ENCODE measurements at regions not wholly inside any gene's neighbourhood (a gene's known extent, or its start where the extent isn't known, plus 50 kb on each side); places are given as distances from the start of the nearest gene placed in this dataset.

DNA sequence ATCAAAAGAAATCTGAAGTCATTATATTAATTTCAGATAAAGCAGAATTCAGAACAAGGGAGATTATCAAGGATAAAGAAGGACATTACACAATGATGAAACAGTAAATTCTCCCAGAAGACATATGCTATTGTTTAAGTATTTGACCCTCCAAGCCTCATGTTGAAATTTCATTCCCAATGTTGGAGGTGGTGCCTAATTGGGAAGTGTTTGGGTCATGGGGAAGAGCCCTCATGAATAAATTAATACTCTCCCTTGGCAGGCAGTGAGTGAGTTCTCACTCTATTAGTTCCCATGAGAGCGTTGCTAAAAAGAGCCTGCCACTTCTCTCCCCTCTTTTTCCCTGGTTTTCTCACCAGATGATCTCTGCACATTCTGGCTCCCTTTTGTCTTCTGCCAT, 249.9 kb upstream of the GRIA3 start:
- H3K4me1 ChIP-seq (ENCODE audit: low read length): no peaks in the 10 kb centered on the region
- no peak overlapping the region for H3K27ac ChIP-seq (ENCODE audit: low read length)
- no peaks in the 10 kb centered on the region for H3K27me3 ChIP-seq (ENCODE audit: low read depth, low read length)
- H3K9me3 ChIP-seq (ENCODE audit: insufficient read depth, low read length): no peaks in the 10 kb centered on the region
- H4K20me1 ChIP-seq (ENCODE audit: insufficient read depth, low read length): no peaks in the 10 kb centered on the region
- H3K4me2 ChIP-seq (ENCODE audit: low read length): no peak overlapping the region
- no peak overlapping the region for H3K4me3 ChIP-seq (ENCODE audit: low read length)
- no peak for TF ChIP-seq EZH2phosphoT487 (IDR thresholded peaks at IDR 0.05; ENCODE audit: low read depth)
- TF ChIP-seq, protein P1, sequence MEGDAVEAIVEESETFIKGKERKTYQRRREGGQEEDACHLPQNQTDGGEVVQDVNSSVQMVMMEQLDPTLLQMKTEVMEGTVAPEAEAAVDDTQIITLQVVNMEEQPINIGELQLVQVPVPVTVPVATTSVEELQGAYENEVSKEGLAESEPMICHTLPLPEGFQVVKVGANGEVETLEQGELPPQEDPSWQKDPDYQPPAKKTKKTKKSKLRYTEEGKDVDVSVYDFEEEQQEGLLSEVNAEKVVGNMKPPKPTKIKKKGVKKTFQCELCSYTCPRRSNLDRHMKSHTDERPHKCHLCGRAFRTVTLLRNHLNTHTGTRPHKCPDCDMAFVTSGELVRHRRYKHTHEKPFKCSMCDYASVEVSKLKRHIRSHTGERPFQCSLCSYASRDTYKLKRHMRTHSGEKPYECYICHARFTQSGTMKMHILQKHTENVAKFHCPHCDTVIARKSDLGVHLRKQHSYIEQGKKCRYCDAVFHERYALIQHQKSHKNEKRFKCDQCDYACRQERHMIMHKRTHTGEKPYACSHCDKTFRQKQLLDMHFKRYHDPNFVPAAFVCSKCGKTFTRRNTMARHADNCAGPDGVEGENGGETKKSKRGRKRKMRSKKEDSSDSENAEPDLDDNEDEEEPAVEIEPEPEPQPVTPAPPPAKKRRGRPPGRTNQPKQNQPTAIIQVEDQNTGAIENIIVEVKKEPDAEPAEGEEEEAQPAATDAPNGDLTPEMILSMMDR (IDR thresholded peaks at IDR 0.05; ENCODE audit: low read depth, low read length): no peak
- H2AFZ ChIP-seq (ENCODE audit: low read depth, low read length): no peak overlapping the region
- H3K79me2 ChIP-seq (ENCODE audit: low read length): no peaks in the 10 kb centered on the region
- H3K36me3 ChIP-seq (replicated peaks; ENCODE audit: low read depth, low read length): no peaks in the 10 kb centered on the region
- no peak overlapping the region for H3K9ac ChIP-seq (ENCODE audit: low read length)

DNA sequence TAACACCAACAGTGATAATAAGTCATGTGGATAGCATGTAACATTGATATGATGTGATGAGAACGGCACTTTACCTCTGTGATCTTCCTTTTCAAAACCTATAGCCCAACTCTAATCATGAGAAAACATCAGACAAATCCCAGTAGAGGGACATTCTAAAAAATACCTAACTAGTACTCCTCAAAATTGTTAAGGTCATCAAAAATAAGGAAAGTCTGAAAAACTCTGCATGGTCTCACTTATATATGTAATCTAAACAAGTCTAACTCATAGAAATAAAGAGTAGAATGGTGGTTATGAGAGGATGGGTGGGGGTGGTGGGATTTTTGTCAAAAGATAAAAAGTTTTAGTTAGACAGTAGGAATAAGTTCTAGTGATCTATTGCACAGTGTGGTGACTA, 243.9 kb upstream of the GRIA3 start:
- Histone ChIP-seq H3K79me2 (ENCODE audit: low read length) (no peaks in the 10 kb centered on the region), H3K27ac (ENCODE audit: low read length) (no peak overlapping the region), H3K4me1 (ENCODE audit: low read length) (no peaks in the 10 kb centered on the region), H3K4me3 (ENCODE audit: low read length) (no peak overlapping the region), H3K9me3 (ENCODE audit: insufficient read depth, low read length) (no peaks in the 10 kb centered on the region), H3K27me3 (ENCODE audit: low read depth, low read length) (no peaks in the 10 kb centered on the region), H2AFZ (ENCODE audit: low read depth, low read length) (no peak overlapping the region), H3K36me3 (replicated peaks; ENCODE audit: low read depth, low read length) (no peaks in the 10 kb centered on the region), H3K4me2 (ENCODE audit: low read length) (no peak overlapping the region), H3K9ac (ENCODE audit: low read length) (no peak overlapping the region), H4K20me1 (ENCODE audit: insufficient read depth, low read length) (no peaks in the 10 kb centered on the region)
- TF ChIP-seq EZH2phosphoT487 (IDR thresholded peaks at IDR 0.05; ENCODE audit: low read depth): no peak
- TF ChIP-seq, protein P1 (IDR thresholded peaks at IDR 0.05; ENCODE audit: low read depth, low read length): no peak

DNA sequence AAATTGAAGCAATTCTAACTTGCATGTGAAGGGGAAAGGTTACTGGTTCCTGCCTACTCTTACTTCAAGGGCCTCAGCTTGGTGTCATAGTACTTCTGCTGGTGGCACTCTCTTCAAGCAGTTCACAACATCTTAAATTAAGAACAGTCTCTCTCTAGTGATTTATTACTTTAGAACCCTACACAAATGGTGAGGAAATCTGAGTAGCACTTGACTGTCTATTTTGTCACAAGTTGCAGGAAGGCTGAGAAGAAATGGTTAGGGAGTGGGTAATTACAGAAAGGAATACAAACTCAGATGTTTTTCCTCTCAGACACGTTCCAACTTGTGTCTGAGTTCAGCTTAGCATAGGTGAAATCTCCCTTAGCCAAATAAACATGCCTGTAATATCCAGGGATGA, 242.3 kb upstream of the GRIA3 start:
- no peak overlapping the region for H2AFZ ChIP-seq (ENCODE audit: low read depth, low read length)
- H3K27me3 ChIP-seq (ENCODE audit: low read depth, low read length): no peaks in the 10 kb centered on the region
- no peak overlapping the region for H3K4me2 ChIP-seq (ENCODE audit: low read length)
- no peaks in the 10 kb centered on the region for H3K79me2 ChIP-seq (ENCODE audit: low read length)
- no peaks in the 10 kb centered on the region for H4K20me1 ChIP-seq (ENCODE audit: insufficient read depth, low read length)
- no peaks in the 10 kb centered on the region for H3K4me1 ChIP-seq (ENCODE audit: low read length)
- TF ChIP-seq, protein P1 (IDR thresholded peaks at IDR 0.05; ENCODE audit: low read depth, low read length): no peak
- TF ChIP-seq EZH2phosphoT487 (IDR thresholded peaks at IDR 0.05; ENCODE audit: low read depth): no peak
- no peak overlapping the region for H3K9ac ChIP-seq (ENCODE audit: low read length)
- H3K27ac ChIP-seq (ENCODE audit: low read length): no peak overlapping the region
- no peaks in the 10 kb centered on the region for H3K36me3 ChIP-seq (replicated peaks; ENCODE audit: low read depth, low read length)
- no peaks in the 10 kb centered on the region for H3K9me3 ChIP-seq (ENCODE audit: insufficient read depth, low read length)
- no peak overlapping the region for H3K4me3 ChIP-seq (ENCODE audit: low read length)

DNA sequence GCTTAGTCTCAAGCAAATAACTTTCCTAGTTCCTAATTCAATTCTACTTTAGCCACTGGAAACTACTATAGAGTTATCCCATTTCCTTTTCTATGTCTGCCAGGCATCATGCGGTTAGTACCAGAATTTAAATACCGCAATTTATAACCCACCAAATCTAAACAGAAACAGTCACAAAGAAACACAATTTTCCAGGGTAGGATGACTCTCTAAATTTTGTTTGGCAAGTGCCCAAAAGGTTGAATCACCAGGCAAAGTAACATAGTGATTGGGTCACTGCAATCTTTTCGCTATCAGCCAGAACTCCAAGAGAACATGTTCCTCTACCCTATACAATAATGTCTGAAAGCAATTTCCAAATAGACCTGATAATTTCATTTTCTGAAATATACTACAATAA, 240.2 kb upstream of the GRIA3 start:
- Histone ChIP-seq H3K36me3 (replicated peaks; ENCODE audit: low read depth, low read length) (no peaks in the 10 kb centered on the region), H3K4me1 (ENCODE audit: low read length) (no peaks in the 10 kb centered on the region)

More for the DNA sequence above, 240.2 kb upstream of the GRIA3 start:
- Histone ChIP-seq H3K9ac (ENCODE audit: low read length) (no peak overlapping the region), H3K4me3 (ENCODE audit: low read length) (no peak overlapping the region), H2AFZ (ENCODE audit: low read depth, low read length) (no peak overlapping the region), H3K4me2 (ENCODE audit: low read length) (no peak overlapping the region), H3K27me3 (ENCODE audit: low read depth, low read length) (no peaks in the 10 kb centered on the region), H3K27ac (ENCODE audit: low read length) (no peak overlapping the region), H3K79me2 (ENCODE audit: low read length) (no peaks in the 10 kb centered on the region), H4K20me1 (ENCODE audit: insufficient read depth, low read length) (no peaks in the 10 kb centered on the region), H3K9me3 (ENCODE audit: insufficient read depth, low read length) (no peaks in the 10 kb centered on the region)
- TF ChIP-seq, protein P1 (IDR thresholded peaks at IDR 0.05; ENCODE audit: low read depth, low read length): no peak
- no peak for TF ChIP-seq EZH2phosphoT487 (IDR thresholded peaks at IDR 0.05; ENCODE audit: low read depth)
